ENCODE measurements at regions not wholly inside any gene's neighbourhood (a gene's known extent, or its start where the extent isn't known, plus 50 kb on each side); places are given as distances from the start of the nearest gene placed in this dataset.

GRCh38 chr5:174312270-174312617 is 266.7 kb downstream of the NSG2 start:
- intact Hi-C loops (cut with DNase I; ENCODE audit: low total_unique reads), result loop anchor here (5.0 kb wide), 2 partner anchors 265 to 695 kb away; partner anchors contain the start of genes BOD1 and NSG2
- H3K4me3 ChIP-seq, result peak overlapping the region in 5 of 8 donors; percentile 5 to 62 (median 29)

GRCh38 chr5:174312641-174313040 is 267.1 kb downstream of the NSG2 start:
- no peaks in the 10 kb centered on the region for H3K36me3 ChIP-seq
- no peaks in the 10 kb centered on the region for H3K9me3 ChIP-seq
- no peak overlapping the region for H3K27ac ChIP-seq
- peak; percentile 41 for DNase-seq
- intact Hi-C loops (cut with DNase I; ENCODE audit: low total_unique reads), result loop anchor here (5.0 kb wide), 2 partner anchors 265 to 695 kb away; partner anchors contain the start of genes BOD1 and NSG2
- no peak for TF ChIP-seq POLR2AphosphoS5 (IDR thresholded peaks at IDR 0.05)
- TF ChIP-seq CTCF (IDR thresholded peaks at IDR 0.05 in 8 of 11, conservative IDR thresholded peaks at IDR 0.05 in 3 of 11), result no peak
- no peak for TF ChIP-seq POLR2A (IDR thresholded peaks at IDR 0.05)
- peaks cover 0 to 94% (median 20%) of the 10 kb centered on the region in 7 donors for H3K27me3 ChIP-seq (replicated peaks in 1 of 7)
- H3K4me3 ChIP-seq, result no peak overlapping the region
- H3K4me1 ChIP-seq, result peaks cover 0 to 12% (median 9%) of the 10 kb centered on the region in 6 donors
- 82 to 89% (median 83%) methylated on average over 8 of the region's 8 CpGs for WGBS, 5 donors

More at GRCh38 chr5:174312270-174312617, 266.7 kb downstream of the NSG2 start:
- Histone ChIP-seq H3K9me3 (no peaks in the 10 kb centered on the region), H3K4me1 (peaks cover 0 to 12% (median 9%) of the 10 kb centered on the region in 6 donors), H3K27me3 (replicated peaks in 1 of 7) (peaks cover 0 to 94% (median 19%) of the 10 kb centered on the region in 7 donors), H3K36me3 (no peaks in the 10 kb centered on the region), H3K27ac (no peak overlapping the region)
- 23 to 37% (median 32%) methylated on average over 9 to 25 of the region's 25 CpGs for WGBS, 5 donors
- DNase-seq, result no peak
- TF ChIP-seq CTCF (IDR thresholded peaks at IDR 0.05 in 8 of 11, conservative IDR thresholded peaks at IDR 0.05 in 3 of 11) (peak in 3 of 11 experiments; percentile 1 to 43 (median 8)), POLR2A (IDR thresholded peaks at IDR 0.05) (no peak)

GRCh38 chr5:174313615-174314014 is 268.1 kb downstream of the NSG2 start:
- intact Hi-C loops (cut with DNase I; ENCODE audit: low total_unique reads), result loop anchor here (5.0 kb wide), 2 partner anchors 266 to 696 kb away; partner anchors contain the start of genes BOD1 and NSG2
- H3K27me3 ChIP-seq (replicated peaks in 1 of 7), result peaks cover 0 to 88% (median 20%) of the 10 kb centered on the region in 7 donors
- TF ChIP-seq POLR2A (IDR thresholded peaks at IDR 0.05), result no peak
- no peak for TF ChIP-seq CTCF (IDR thresholded peaks at IDR 0.05 in 8 of 11, conservative IDR thresholded peaks at IDR 0.05 in 3 of 11)
- no peak for TF ChIP-seq POLR2AphosphoS5 (IDR thresholded peaks at IDR 0.05)
- no peaks in the 10 kb centered on the region for H3K9me3 ChIP-seq
- no peaks in the 10 kb centered on the region for H3K36me3 ChIP-seq
- H3K4me1 ChIP-seq, result peaks cover 0 to 12% (median 9%) of the 10 kb centered on the region in 6 donors
- H3K4me3 ChIP-seq, result no peak overlapping the region
- DNase-seq, result peak; percentile 27
- H3K27ac ChIP-seq, result no peak overlapping the region
- WGBS, 5 donors, result 56 to 78% (median 68%) methylated on average over 3 to 5 of the region's 5 CpGs

- no peak overlapping the region for H3K27ac ChIP-seq
- peaks cover 0 to 82% (median 20%) of the 10 kb centered on the region in 7 donors for H3K27me3 ChIP-seq (replicated peaks in 1 of 7)
- TF ChIP-seq POLR2A (IDR thresholded peaks at IDR 0.05) (no peak), POLR2AphosphoS5 (IDR thresholded peaks at IDR 0.05) (no peak), CTCF (IDR thresholded peaks at IDR 0.05 in 8 of 11, conservative IDR thresholded peaks at IDR 0.05 in 3 of 11) (no peak)
- no peaks in the 10 kb centered on the region for H3K9me3 ChIP-seq
- intact Hi-C loops (cut with DNase I; ENCODE audit: low total_unique reads), result loop anchor here (5.0 kb wide), 2 partner anchors 267 to 697 kb away; partner anchors contain the start of genes BOD1 and NSG2
- DNase-seq, result peak; percentile 59
- 50 to 74% (median 73%) methylated on average over 1 to 9 of the region's 9 CpGs for WGBS, 5 donors
- H3K4me1 ChIP-seq, result peaks cover 0 to 12% (median 9%) of the 10 kb centered on the region in 6 donors
- no peak overlapping the region for H3K4me3 ChIP-seq
- H3K36me3 ChIP-seq, result no peaks in the 10 kb centered on the region
Observed at GRCh38 chr5:174314261-174314660, 268.8 kb downstream of the NSG2 start.
